B cell (primary cell): ENCODE measurements at regions not wholly inside any gene's neighbourhood (a gene's known extent, or its start where the extent isn't known, plus 50 kb on each side); places are given as distances from the start of the nearest gene placed in this dataset.

Experiments used
- CTCF ChIP-seq: fragments of 200-600 bp; IDR thresholded peaks from one replicate; pipeline ENCODE4 v1.8.0; 2022; ENCODE audit warnings: antibody characterized with exemption, mild to moderate bottlenecking
- EZH2 ChIP-seq: IDR thresholded peaks from 2 replicates; pipeline ENCODE4 v1.6.1; 2012; ENCODE audit warnings: borderline replicate concordance, low read depth, mild to moderate bottlenecking, moderate library complexity, low read length; ENCODE audit not compliant: insufficient read depth, poor library complexity, severe bottlenecking

- no peak for TF ChIP-seq EZH2
- TF ChIP-seq CTCF = no peak
Observed at GRCh38 chr5:127235136-127235535, 55.5 kb upstream of the MEGF10 start.
